ENCODE measurements at regions not wholly inside any gene's neighbourhood (a gene's known extent, or its start where the extent isn't known, plus 50 kb on each side); places are given as distances from the start of the nearest gene placed in this dataset.

GRCh38 chr2:234423884-234424283 is 73.0 kb downstream of the ARL4C start:
- no peak overlapping the region for H3K27ac ChIP-seq (ENCODE audit: low read depth, low read length)
- H3K9me3 ChIP-seq (ENCODE audit: control insufficient read depth, insufficient read depth, low read depth, low read length): no peaks in the 10 kb centered on the region
- no peaks in the 10 kb centered on the region for H3K36me3 ChIP-seq (ENCODE audit: control insufficient read depth, insufficient read depth, low read length)
- no peak overlapping the region for H3K9ac ChIP-seq (ENCODE audit: low read length)
- peaks cover 31% of the 10 kb centered on the region for H3K27me3 ChIP-seq (ENCODE audit: control insufficient read depth, insufficient read depth, low read length)
- H3K4me3 ChIP-seq (ENCODE audit: low read depth, low read length): no peak overlapping the region
- H3K4me1 ChIP-seq (ENCODE audit: control insufficient read depth, insufficient read depth, low read length): peaks cover 20% of the 10 kb centered on the region

GRCh38 chr2:234422981-234423431 is 73.9 kb downstream of the ARL4C start:
- 0 out of 2 replicates have a peak, but pooled peaks cover under 1% of the 10 kb centered on the region for H3K9me3 ChIP-seq (ENCODE audit: control insufficient read depth, insufficient read depth, low read depth, low read length)
- no peak overlapping the region for H3K9ac ChIP-seq (ENCODE audit: low read length)
- H3K27ac ChIP-seq (ENCODE audit: low read depth, low read length): no peak overlapping the region
- H3K36me3 ChIP-seq (ENCODE audit: control insufficient read depth, insufficient read depth, low read length): no peaks in the 10 kb centered on the region
- H3K27me3 ChIP-seq (ENCODE audit: control insufficient read depth, insufficient read depth, low read length): peaks cover 24% of the 10 kb centered on the region
- peaks cover 20% of the 10 kb centered on the region for H3K4me1 ChIP-seq (ENCODE audit: control insufficient read depth, insufficient read depth, low read length)
- H3K4me3 ChIP-seq (ENCODE audit: low read depth, low read length): no peak overlapping the region

GRCh38 chr2:234422273-234422732 is 74.6 kb downstream of the ARL4C start:
- peaks cover 17% of the 10 kb centered on the region for H3K4me1 ChIP-seq (ENCODE audit: control insufficient read depth, insufficient read depth, low read length)
- H3K9me3 ChIP-seq (ENCODE audit: control insufficient read depth, insufficient read depth, low read depth, low read length): 0 out of 2 replicates have a peak, but pooled peaks cover 2% of the 10 kb centered on the region
- H3K36me3 ChIP-seq (ENCODE audit: control insufficient read depth, insufficient read depth, low read length): no peaks in the 10 kb centered on the region
- H3K4me3 ChIP-seq (ENCODE audit: low read depth, low read length): no peak overlapping the region
- peaks cover 24% of the 10 kb centered on the region for H3K27me3 ChIP-seq (ENCODE audit: control insufficient read depth, insufficient read depth, low read length)
- no peak overlapping the region for H3K27ac ChIP-seq (ENCODE audit: low read depth, low read length)
- no peak overlapping the region for H3K9ac ChIP-seq (ENCODE audit: low read length)

- peaks cover 6% of the 10 kb centered on the region for H3K27me3 ChIP-seq (ENCODE audit: control insufficient read depth, insufficient read depth, low read length)
- H3K4me3 ChIP-seq (ENCODE audit: low read depth, low read length): no peak overlapping the region
- H3K27ac ChIP-seq (ENCODE audit: low read depth, low read length): no peak overlapping the region
- H3K9ac ChIP-seq (ENCODE audit: low read length): no peak overlapping the region
- no peaks in the 10 kb centered on the region for H3K4me1 ChIP-seq (ENCODE audit: control insufficient read depth, insufficient read depth, low read length)
- 0 out of 2 replicates have a peak, but pooled peaks cover 2% of the 10 kb centered on the region for H3K9me3 ChIP-seq (ENCODE audit: control insufficient read depth, insufficient read depth, low read depth, low read length)
- no peaks in the 10 kb centered on the region for H3K36me3 ChIP-seq (ENCODE audit: control insufficient read depth, insufficient read depth, low read length)
Measured at GRCh38 chr2:234420408-234420807, 76.5 kb downstream of the ARL4C start.

GRCh38 chr2:234419726-234420125 is 77.2 kb downstream of the ARL4C start:
- Histone ChIP-seq H3K4me1 (ENCODE audit: control insufficient read depth, insufficient read depth, low read length) (no peaks in the 10 kb centered on the region), H3K27me3 (ENCODE audit: control insufficient read depth, insufficient read depth, low read length) (no peaks in the 10 kb centered on the region; the same call in 1 of the 2 replicates), H3K36me3 (ENCODE audit: control insufficient read depth, insufficient read depth, low read length) (no peaks in the 10 kb centered on the region), H3K9ac (ENCODE audit: low read length) (no peak overlapping the region), H3K9me3 (ENCODE audit: control insufficient read depth, insufficient read depth, low read depth, low read length) (0 out of 2 replicates have a peak, but pooled peaks cover 2% of the 10 kb centered on the region), H3K27ac (ENCODE audit: low read depth, low read length) (no peak overlapping the region), H3K4me3 (ENCODE audit: low read depth, low read length) (no peak overlapping the region)

- no peaks in the 10 kb centered on the region for H3K27me3 ChIP-seq (ENCODE audit: control insufficient read depth, insufficient read depth, low read length)
- peaks cover 3% of the 10 kb centered on the region for H3K4me1 ChIP-seq (ENCODE audit: control insufficient read depth, insufficient read depth, low read length)
- no peak overlapping the region for H3K9ac ChIP-seq (ENCODE audit: low read length)
- H3K4me3 ChIP-seq (ENCODE audit: low read depth, low read length): no peak overlapping the region
- no peaks in the 10 kb centered on the region for H3K36me3 ChIP-seq (ENCODE audit: control insufficient read depth, insufficient read depth, low read length)
- no peak overlapping the region for H3K27ac ChIP-seq (ENCODE audit: low read depth, low read length)
- 0 out of 2 replicates have a peak, but pooled peaks cover 2% of the 10 kb centered on the region for H3K9me3 ChIP-seq (ENCODE audit: control insufficient read depth, insufficient read depth, low read depth, low read length)
Measured at GRCh38 chr2:234415706-234416105, 81.2 kb downstream of the ARL4C start.

GRCh38 chr2:234414596-234414995 is 82.3 kb downstream of the ARL4C start:
- Histone ChIP-seq H3K27me3 (ENCODE audit: control insufficient read depth, insufficient read depth, low read length) (no peaks in the 10 kb centered on the region), H3K27ac (ENCODE audit: low read depth, low read length) (no peak overlapping the region), H3K9ac (ENCODE audit: low read length) (no peak overlapping the region), H3K4me1 (ENCODE audit: control insufficient read depth, insufficient read depth, low read length) (peaks cover 8% of the 10 kb centered on the region), H3K36me3 (ENCODE audit: control insufficient read depth, insufficient read depth, low read length) (no peaks in the 10 kb centered on the region), H3K4me3 (ENCODE audit: low read depth, low read length) (no peak overlapping the region), H3K9me3 (ENCODE audit: control insufficient read depth, insufficient read depth, low read depth, low read length) (0 out of 2 replicates have a peak, but pooled peaks cover 2% of the 10 kb centered on the region)

GRCh38 chr2:234412726-234413125 is 84.2 kb downstream of the ARL4C start:
- peaks cover 8% of the 10 kb centered on the region for H3K4me1 ChIP-seq (ENCODE audit: control insufficient read depth, insufficient read depth, low read length)
- H3K27ac ChIP-seq (ENCODE audit: low read depth, low read length): no peak overlapping the region
- H3K9me3 ChIP-seq (ENCODE audit: control insufficient read depth, insufficient read depth, low read depth, low read length): no peaks in the 10 kb centered on the region
- H3K9ac ChIP-seq (ENCODE audit: low read length): no peak overlapping the region
- no peak overlapping the region for H3K4me3 ChIP-seq (ENCODE audit: low read depth, low read length)
- H3K27me3 ChIP-seq (ENCODE audit: control insufficient read depth, insufficient read depth, low read length): no peaks in the 10 kb centered on the region
- no peaks in the 10 kb centered on the region for H3K36me3 ChIP-seq (ENCODE audit: control insufficient read depth, insufficient read depth, low read length)

GRCh38 chr2:234411793-234412192 is 85.1 kb downstream of the ARL4C start:
- Histone ChIP-seq H3K36me3 (ENCODE audit: control insufficient read depth, insufficient read depth, low read length) (no peaks in the 10 kb centered on the region), H3K9me3 (ENCODE audit: control insufficient read depth, insufficient read depth, low read depth, low read length) (no peaks in the 10 kb centered on the region), H3K9ac (ENCODE audit: low read length) (no peak overlapping the region), H3K27me3 (ENCODE audit: control insufficient read depth, insufficient read depth, low read length) (no peaks in the 10 kb centered on the region), H3K4me1 (ENCODE audit: control insufficient read depth, insufficient read depth, low read length) (peaks cover 8% of the 10 kb centered on the region), H3K4me3 (ENCODE audit: low read depth, low read length) (no peak overlapping the region), H3K27ac (ENCODE audit: low read depth, low read length) (no peak overlapping the region)

GRCh38 chr2:234410526-234410925 is 86.4 kb downstream of the ARL4C start:
- Histone ChIP-seq H3K4me3 (ENCODE audit: low read depth, low read length) (no peak overlapping the region), H3K9ac (ENCODE audit: low read length) (no peak overlapping the region), H3K9me3 (ENCODE audit: control insufficient read depth, insufficient read depth, low read depth, low read length) (no peaks in the 10 kb centered on the region), H3K27me3 (ENCODE audit: control insufficient read depth, insufficient read depth, low read length) (no peaks in the 10 kb centered on the region), H3K27ac (ENCODE audit: low read depth, low read length) (no peak overlapping the region; the same call in 1 of the 2 replicates), H3K36me3 (ENCODE audit: control insufficient read depth, insufficient read depth, low read length) (no peaks in the 10 kb centered on the region), H3K4me1 (ENCODE audit: control insufficient read depth, insufficient read depth, low read length) (peaks cover 8% of the 10 kb centered on the region)

- Histone ChIP-seq H3K4me3 (ENCODE audit: low read depth, low read length) (no peak overlapping the region), H3K36me3 (ENCODE audit: control insufficient read depth, insufficient read depth, low read length) (no peaks in the 10 kb centered on the region), H3K4me1 (ENCODE audit: control insufficient read depth, insufficient read depth, low read length) (peaks cover 8% of the 10 kb centered on the region), H3K9ac (ENCODE audit: low read length) (no peak overlapping the region), H3K9me3 (ENCODE audit: control insufficient read depth, insufficient read depth, low read depth, low read length) (no peaks in the 10 kb centered on the region), H3K27ac (ENCODE audit: low read depth, low read length) (no peak overlapping the region), H3K27me3 (ENCODE audit: control insufficient read depth, insufficient read depth, low read length) (no peaks in the 10 kb centered on the region)
Measured at GRCh38 chr2:234409590-234409989, 87.3 kb downstream of the ARL4C start.

All from HUES6 (cell line).